Right ventricle myocardium inferior (tissue), 1 donor: ENCODE measurements at regions not wholly inside any gene's neighbourhood (a gene's known extent, or its start where the extent isn't known, plus 50 kb on each side); places are given as distances from the start of the nearest gene placed in this dataset.
A peak's percentile ranks its signal among the peaks of the same experiment; 100 is the strongest.

Source experiments
- ATAC-seq: fragments of 200-7000 bp; cut with Tn5 transposase; one replicate; pipeline ENCODE4 v1.9.1; 2020; ENCODE audit warnings: mild to moderate bottlenecking, moderate library complexity
- DNase-seq: peaks from one replicate; pipeline ENCODE4 v3.0.0; 2021; ENCODE audit errors: missing footprints
- intact Hi-C: fragments of 100-400 bp; cut with DNase I; formaldehyde crosslinking; loops from one replicate; pipeline ENCODE4 v1.11.0; 2022
- donor health status: DM: no; HTN: yes; CAD: no; lungs with severe emphysema.

GRCh38 chr16:79327836-79328235 lies 272.7 kb downstream of the MAF start:
- intact Hi-C loops = no loop called here
- DNase-seq = no peak
- ATAC-seq = no peak

GRCh38 chr16:79326549-79326948 lies 274.0 kb downstream of the MAF start:
- intact Hi-C loops = no loop called here
- ATAC-seq = no peak
- no peak for DNase-seq

- no peak for DNase-seq
- intact Hi-C loops = no loop called here
- ATAC-seq = no peak
Observed at GRCh38 chr16:79325226-79325945, 275.2 kb downstream of the MAF start.

GRCh38 chr16:79320956-79321355 lies 279.6 kb downstream of the MAF start:
- intact Hi-C loops = no loop called here
- DNase-seq = no peak

GRCh38 chr16:79318143-79318899 lies 282.2 kb downstream of the MAF start:
- DNase-seq (no peak), ATAC-seq (no peak)
- intact Hi-C loops = no loop called here

More at GRCh38 chr16:79320956-79321355, 279.6 kb downstream of the MAF start:
- no peak for ATAC-seq

- intact Hi-C loops = no loop called here
- ATAC-seq = no peak
- no peak for DNase-seq
Observed at GRCh38 chr16:79317521-79317920, 283.0 kb downstream of the MAF start.

GRCh38 chr16:79317026-79317425 lies 283.5 kb downstream of the MAF start:
- ATAC-seq = no peak
- intact Hi-C loops = no loop called here
- no peak for DNase-seq

GRCh38 chr16:79316004-79316458 lies 284.5 kb downstream of the MAF start:
- intact Hi-C loops = no loop called here
- ATAC-seq = no peak
- DNase-seq = no peak

- intact Hi-C loops = no loop called here
- no peak for DNase-seq
- ATAC-seq = no peak
Observed at GRCh38 chr16:79312502-79312901, 288.0 kb downstream of the MAF start.

- ATAC-seq = no peak
- DNase-seq = no peak
- intact Hi-C loops = no loop called here
Observed at GRCh38 chr16:79310710-79311109, 289.8 kb downstream of the MAF start.

GRCh38 chr16:79309606-79310005 lies 290.9 kb downstream of the MAF start:
- ATAC-seq (no peak), DNase-seq (no peak)
- intact Hi-C loops = no loop called here

GRCh38 chr16:79307214-79307613 lies 293.3 kb downstream of the MAF start:
- ATAC-seq (peak; percentile 58), DNase-seq (peak; percentile 77)
- intact Hi-C loops = no loop called here

- ATAC-seq (no peak), DNase-seq (no peak)
- intact Hi-C loops = no loop called here
Observed at GRCh38 chr16:79305074-79305473, 295.5 kb downstream of the MAF start.

- intact Hi-C loops = no loop called here
- no peak for ATAC-seq
- no peak for DNase-seq
Observed at GRCh38 chr16:79303959-79304387, 296.6 kb downstream of the MAF start.

GRCh38 chr16:79303206-79303605 lies 297.3 kb downstream of the MAF start:
- intact Hi-C loops = no loop called here
- no peak for ATAC-seq
- no peak for DNase-seq

GRCh38 chr16:79302731-79303130 lies 297.8 kb downstream of the MAF start:
- ATAC-seq = no peak
- intact Hi-C loops = no loop called here

GRCh38 chr16:79301051-79301450 lies 299.5 kb downstream of the MAF start:
- ATAC-seq (no peak), DNase-seq (no peak)
- intact Hi-C loops = no loop called here

More at GRCh38 chr16:79302731-79303130, 297.8 kb downstream of the MAF start:
- no peak for DNase-seq

- intact Hi-C loops = no loop called here
- no peak for DNase-seq
- no peak for ATAC-seq
Observed at GRCh38 chr16:79298894-79299799, 301.4 kb downstream of the MAF start.

- no peak for ATAC-seq
- intact Hi-C loops = no loop called here
Observed at GRCh38 chr16:79298476-79298875, 302.1 kb downstream of the MAF start.

More at GRCh38 chr16:79298476-79298875, 302.1 kb downstream of the MAF start:
- DNase-seq = no peak
